ENCODE measurements at regions not wholly inside any gene's neighbourhood (a gene's known extent, or its start where the extent isn't known, plus 50 kb on each side); places are given as distances from the start of the nearest gene placed in this dataset.

DNA sequence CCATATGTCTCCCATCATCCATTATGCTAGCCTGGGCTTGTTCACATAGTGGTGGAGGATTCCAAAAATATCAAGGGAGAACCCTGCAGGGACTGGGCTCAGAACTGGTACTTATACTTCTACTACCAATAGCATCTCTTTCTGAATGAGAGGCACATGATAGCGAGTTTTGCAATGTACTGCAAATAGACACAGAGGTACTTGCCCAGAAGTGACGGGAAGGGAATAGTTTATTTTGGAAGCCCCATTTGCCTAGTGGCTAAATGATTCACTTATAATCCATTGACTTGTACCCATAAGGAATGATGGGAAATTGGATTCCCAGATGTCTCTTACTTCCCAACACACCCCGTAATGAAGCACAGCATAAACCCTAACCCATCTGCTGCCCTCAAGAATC lies 124.8 kb upstream of the ERCC4 start:
- TF ChIP-seq, protein P1, sequence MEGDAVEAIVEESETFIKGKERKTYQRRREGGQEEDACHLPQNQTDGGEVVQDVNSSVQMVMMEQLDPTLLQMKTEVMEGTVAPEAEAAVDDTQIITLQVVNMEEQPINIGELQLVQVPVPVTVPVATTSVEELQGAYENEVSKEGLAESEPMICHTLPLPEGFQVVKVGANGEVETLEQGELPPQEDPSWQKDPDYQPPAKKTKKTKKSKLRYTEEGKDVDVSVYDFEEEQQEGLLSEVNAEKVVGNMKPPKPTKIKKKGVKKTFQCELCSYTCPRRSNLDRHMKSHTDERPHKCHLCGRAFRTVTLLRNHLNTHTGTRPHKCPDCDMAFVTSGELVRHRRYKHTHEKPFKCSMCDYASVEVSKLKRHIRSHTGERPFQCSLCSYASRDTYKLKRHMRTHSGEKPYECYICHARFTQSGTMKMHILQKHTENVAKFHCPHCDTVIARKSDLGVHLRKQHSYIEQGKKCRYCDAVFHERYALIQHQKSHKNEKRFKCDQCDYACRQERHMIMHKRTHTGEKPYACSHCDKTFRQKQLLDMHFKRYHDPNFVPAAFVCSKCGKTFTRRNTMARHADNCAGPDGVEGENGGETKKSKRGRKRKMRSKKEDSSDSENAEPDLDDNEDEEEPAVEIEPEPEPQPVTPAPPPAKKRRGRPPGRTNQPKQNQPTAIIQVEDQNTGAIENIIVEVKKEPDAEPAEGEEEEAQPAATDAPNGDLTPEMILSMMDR (conservative IDR thresholded peaks at IDR 0.05 in 1 of 2, IDR thresholded peaks at IDR 0.05 in 1 of 2; ENCODE audit: extremely low read depth in 1 of 2, insufficient read depth in 1 of 2, low read depth in 1 of 2, low read length in 2 of 2): no peak
- no peak for TF ChIP-seq EZH2 (IDR thresholded peaks at IDR 0.05; ENCODE audit: borderline replicate concordance, low read length)
